Ishikawa (cell line): ENCODE measurements at regions not wholly inside any gene's neighbourhood (a gene's known extent, or its start where the extent isn't known, plus 50 kb on each side); places are given as distances from the start of the nearest gene placed in this dataset.

Experiments used
- CEBPB ChIP-seq: IDR thresholded peaks from 2 replicates; pipeline ENCODE4 v1.6.1; 2012
- CREB1 ChIP-seq: IDR thresholded peaks from 2 replicates; pipeline ENCODE4 v1.6.1; 2012; ENCODE audit warnings: low read depth
- EGR1 ChIP-seq: IDR thresholded peaks from 2 replicates; pipeline ENCODE4 v1.6.1; 2012
- EP300 ChIP-seq: IDR thresholded peaks from 2 replicates; pipeline ENCODE4 v1.6.1; 2012; ENCODE audit warnings: borderline replicate concordance
- FOXM1 ChIP-seq: IDR thresholded peaks from 2 replicates; pipeline ENCODE4 v1.6.1; 2012; ENCODE audit warnings: low read depth, borderline replicate concordance
- NFIC ChIP-seq: IDR thresholded peaks from 2 replicates; pipeline ENCODE4 v1.6.1; 2012
- RAD21 ChIP-seq: IDR thresholded peaks from 2 replicates; pipeline ENCODE4 v1.6.1; 2012; ENCODE audit warnings: low read depth
- TAF1 ChIP-seq: IDR thresholded peaks from 2 replicates; pipeline ENCODE4 v1.6.1; 2012; ENCODE audit warnings: low read depth, mild to moderate bottlenecking
- TCF12 ChIP-seq: IDR thresholded peaks from 2 replicates; pipeline ENCODE4 v1.6.1; 2012; ENCODE audit warnings: low read depth
- TEAD4 ChIP-seq: IDR thresholded peaks from 2 replicates; pipeline ENCODE4 v1.6.1; 2012
- YY1 ChIP-seq: IDR thresholded peaks from 2 replicates; pipeline ENCODE4 v1.6.1; 2012; ENCODE audit warnings: low read depth
- ZBTB7A ChIP-seq: IDR thresholded peaks from 2 replicates; pipeline ENCODE4 v1.6.1; 2012; ENCODE audit warnings: low read depth
- TF ChIP-seq, protein P1 (sequence below): IDR thresholded peaks from 2 replicates; pipeline ENCODE4 v1.6.1; 2012
- TF ChIP-seq, protein P2 (sequence below): IDR thresholded peaks from 2 replicates; pipeline ENCODE4 v1.6.1; 2012
- TF ChIP-seq, protein P3 (sequence below): IDR thresholded peaks from 2 replicates; pipeline ENCODE4 v1.6.1; 2012; ENCODE audit warnings: low read depth, mild to moderate bottlenecking

DNA sequence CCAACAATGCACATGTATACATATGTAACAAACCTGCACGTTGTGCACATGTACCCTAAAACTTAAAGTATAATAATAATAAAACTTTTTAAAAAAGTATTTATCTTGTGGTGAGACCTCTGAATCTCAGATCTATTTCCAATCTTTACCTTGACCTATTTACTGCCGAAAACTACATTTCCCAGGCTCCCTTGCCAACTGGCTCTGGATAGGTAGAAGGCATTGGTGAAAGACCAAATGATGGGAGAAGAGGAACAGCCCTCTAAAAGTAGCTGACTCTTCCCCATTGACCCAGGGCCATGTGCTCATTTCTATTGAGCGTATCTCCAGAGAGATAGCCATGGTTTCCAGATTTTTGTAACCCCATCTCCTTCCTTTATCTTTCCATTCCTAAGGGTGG, 247.4 kb downstream of the GPAM start:
- TF ChIP-seq EGR1, result no peak
- TF ChIP-seq YY1, result no peak
- no peak for TF ChIP-seq CEBPB
- TF ChIP-seq, protein P1, sequence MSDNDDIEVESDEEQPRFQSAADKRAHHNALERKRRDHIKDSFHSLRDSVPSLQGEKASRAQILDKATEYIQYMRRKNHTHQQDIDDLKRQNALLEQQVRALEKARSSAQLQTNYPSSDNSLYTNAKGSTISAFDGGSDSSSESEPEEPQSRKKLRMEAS, result no peak

DNA sequence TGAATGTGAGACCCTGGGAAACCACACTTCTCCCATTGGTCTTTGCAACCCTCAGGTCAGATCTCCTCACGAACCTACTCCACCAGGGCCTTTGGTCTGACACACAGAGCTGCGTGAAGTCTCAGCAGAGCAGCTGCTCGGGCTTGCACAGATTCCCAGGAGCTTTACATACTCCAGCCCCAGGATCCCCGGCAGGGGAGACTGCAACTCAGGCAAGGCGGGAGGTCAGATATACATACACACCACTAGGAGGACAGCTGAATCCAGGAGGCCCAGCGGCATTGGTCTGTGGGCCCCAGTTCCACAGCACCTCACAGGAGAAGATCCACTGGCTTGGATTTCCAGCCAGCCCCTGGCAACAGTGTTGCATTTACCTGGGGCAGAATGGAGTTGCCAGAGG, 239.2 kb downstream of the GPAM start:
- TF ChIP-seq NFIC, result no peak
- TF ChIP-seq EP300, result no peak
- TF ChIP-seq RAD21, result no peak
- no peak for TF ChIP-seq TCF12
- TF ChIP-seq TAF1, result no peak
- TF ChIP-seq CREB1, result no peak

DNA sequence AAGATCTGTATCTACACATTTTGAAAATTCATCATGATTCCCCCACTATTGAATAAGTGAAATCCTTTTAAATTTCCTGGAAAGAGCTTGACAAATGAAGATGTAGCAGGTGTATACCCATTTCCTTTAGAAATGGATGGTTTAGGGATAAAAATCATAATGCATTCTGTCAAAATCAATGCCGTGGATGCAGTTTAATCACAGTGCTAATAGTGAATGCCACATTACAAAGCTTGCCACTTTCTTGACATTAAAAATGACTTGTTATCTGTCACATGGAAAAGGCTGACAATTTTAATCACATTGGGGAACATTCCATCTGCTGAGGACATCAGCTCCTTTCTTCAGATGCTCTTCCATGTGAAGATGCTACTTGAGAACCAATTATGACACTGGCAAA, 229.6 kb downstream of the GPAM start:
- TF ChIP-seq, protein P2, sequence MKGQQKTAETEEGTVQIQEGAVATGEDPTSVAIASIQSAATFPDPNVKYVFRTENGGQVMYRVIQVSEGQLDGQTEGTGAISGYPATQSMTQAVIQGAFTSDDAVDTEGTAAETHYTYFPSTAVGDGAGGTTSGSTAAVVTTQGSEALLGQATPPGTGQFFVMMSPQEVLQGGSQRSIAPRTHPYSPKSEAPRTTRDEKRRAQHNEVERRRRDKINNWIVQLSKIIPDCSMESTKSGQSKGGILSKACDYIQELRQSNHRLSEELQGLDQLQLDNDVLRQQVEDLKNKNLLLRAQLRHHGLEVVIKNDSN, result no peak
- TF ChIP-seq CREB1 (no peak), TCF12 (no peak), TEAD4 (no peak), RAD21 (no peak), ZBTB7A (no peak), YY1 (no peak), EGR1 (no peak), TAF1 (no peak), EP300 (no peak), NFIC (no peak), FOXM1 (no peak), CEBPB (no peak)
- TF ChIP-seq, protein P1, result no peak
- TF ChIP-seq, protein P3, sequence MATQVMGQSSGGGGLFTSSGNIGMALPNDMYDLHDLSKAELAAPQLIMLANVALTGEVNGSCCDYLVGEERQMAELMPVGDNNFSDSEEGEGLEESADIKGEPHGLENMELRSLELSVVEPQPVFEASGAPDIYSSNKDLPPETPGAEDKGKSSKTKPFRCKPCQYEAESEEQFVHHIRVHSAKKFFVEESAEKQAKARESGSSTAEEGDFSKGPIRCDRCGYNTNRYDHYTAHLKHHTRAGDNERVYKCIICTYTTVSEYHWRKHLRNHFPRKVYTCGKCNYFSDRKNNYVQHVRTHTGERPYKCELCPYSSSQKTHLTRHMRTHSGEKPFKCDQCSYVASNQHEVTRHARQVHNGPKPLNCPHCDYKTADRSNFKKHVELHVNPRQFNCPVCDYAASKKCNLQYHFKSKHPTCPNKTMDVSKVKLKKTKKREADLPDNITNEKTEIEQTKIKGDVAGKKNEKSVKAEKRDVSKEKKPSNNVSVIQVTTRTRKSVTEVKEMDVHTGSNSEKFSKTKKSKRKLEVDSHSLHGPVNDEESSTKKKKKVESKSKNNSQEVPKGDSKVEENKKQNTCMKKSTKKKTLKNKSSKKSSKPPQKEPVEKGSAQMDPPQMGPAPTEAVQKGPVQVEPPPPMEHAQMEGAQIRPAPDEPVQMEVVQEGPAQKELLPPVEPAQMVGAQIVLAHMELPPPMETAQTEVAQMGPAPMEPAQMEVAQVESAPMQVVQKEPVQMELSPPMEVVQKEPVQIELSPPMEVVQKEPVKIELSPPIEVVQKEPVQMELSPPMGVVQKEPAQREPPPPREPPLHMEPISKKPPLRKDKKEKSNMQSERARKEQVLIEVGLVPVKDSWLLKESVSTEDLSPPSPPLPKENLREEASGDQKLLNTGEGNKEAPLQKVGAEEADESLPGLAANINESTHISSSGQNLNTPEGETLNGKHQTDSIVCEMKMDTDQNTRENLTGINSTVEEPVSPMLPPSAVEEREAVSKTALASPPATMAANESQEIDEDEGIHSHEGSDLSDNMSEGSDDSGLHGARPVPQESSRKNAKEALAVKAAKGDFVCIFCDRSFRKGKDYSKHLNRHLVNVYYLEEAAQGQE, result no peak

DNA sequence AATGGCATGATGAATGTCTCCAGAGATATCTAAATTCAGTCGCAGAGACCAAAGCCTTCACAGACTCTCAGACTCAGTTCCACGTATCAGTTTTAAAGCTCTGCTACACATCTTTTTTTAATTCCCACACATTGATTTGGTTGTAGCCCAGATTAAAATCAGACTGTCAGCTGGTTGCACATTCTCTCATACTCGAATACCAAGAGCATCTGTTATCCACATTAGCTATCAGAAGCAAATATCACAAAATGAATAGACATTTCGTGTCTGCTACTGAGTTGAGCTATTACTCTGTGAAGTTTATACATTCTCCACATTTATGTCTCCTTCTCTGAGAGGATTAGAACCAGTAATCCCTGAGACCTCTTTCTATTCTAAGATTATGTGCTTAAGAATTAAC, 229.2 kb downstream of the GPAM start:
- TF ChIP-seq YY1 (no peak), TAF1 (no peak), EGR1 (no peak), TEAD4 (no peak)
- TF ChIP-seq, protein P3, result no peak
- TF ChIP-seq, protein P1, result no peak
- TF ChIP-seq, protein P2, result no peak

DNA sequence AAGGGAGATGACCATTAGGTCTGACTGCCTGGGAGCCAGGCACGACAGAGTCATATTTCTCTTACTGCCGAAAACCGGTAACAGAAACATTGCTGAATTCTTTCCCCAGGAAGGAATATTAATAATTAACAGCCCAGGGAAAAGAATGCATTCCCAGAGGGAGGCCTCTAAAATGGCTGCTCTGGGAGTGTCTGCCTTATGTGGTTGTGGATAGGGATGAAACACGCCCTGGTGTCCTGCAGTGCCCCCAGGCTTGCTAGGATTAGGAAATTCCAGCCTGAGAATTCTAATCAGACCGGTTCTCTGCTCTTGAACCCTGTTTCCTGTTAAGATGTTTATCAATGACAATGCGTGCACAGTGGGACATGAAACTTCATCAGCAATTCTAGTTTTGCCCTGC, 226.7 kb downstream of the GPAM start:
- TF ChIP-seq YY1 (no peak), CREB1 (no peak), TEAD4 (no peak), RAD21 (no peak), FOXM1 (no peak), EP300 (no peak), TAF1 (no peak), ZBTB7A (no peak), CEBPB (no peak), EGR1 (no peak), TCF12 (no peak), NFIC (no peak)
- TF ChIP-seq, protein P1, result no peak
- TF ChIP-seq, protein P3, result no peak
- TF ChIP-seq, protein P2, result no peak
